ENCODE measurements at regions not wholly inside any gene's neighbourhood (a gene's known extent, or its start where the extent isn't known, plus 50 kb on each side); places are given as distances from the start of the nearest gene placed in this dataset.

GRCh38 chr2:137729305-137729704 is 235.0 kb upstream of the HNMT start:
- no peak for FAIRE-seq
- no peak for DNase-seq (ENCODE audit: low spot score)

DNA sequence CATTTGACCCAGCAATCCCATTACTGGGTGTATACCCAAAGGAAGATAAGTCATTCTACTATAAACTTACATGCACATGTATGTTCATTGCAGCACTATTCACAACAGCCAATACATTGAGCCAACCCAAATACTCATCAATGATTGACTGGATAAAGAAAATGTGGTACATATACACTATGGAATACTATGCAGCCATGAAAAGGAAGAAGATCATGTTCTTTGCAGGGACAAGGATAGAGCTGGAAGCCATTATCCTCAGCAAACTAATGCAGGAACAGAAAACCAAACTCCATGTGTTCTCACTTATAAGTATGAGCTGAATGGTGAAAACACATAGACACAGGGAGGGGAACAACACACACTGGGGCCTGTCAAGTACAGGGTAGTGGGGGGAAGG is 226.7 kb upstream of the HNMT start:
- FAIRE-seq (no peak), DNase-seq (ENCODE audit: low spot score) (no peak)

GRCh38 chr2:137741784-137742362 is 222.4 kb upstream of the HNMT start:
- no peak for DNase-seq (ENCODE audit: low spot score)
- no peak for FAIRE-seq

- DNase-seq (ENCODE audit: low spot score) = no peak
- FAIRE-seq = no peak
Observed at GRCh38 chr2:137747509-137747908, 216.8 kb upstream of the HNMT start.

GRCh38 chr2:137748533-137748932 is 215.7 kb upstream of the HNMT start:
- FAIRE-seq (no peak), DNase-seq (ENCODE audit: low spot score) (no peak)

DNA sequence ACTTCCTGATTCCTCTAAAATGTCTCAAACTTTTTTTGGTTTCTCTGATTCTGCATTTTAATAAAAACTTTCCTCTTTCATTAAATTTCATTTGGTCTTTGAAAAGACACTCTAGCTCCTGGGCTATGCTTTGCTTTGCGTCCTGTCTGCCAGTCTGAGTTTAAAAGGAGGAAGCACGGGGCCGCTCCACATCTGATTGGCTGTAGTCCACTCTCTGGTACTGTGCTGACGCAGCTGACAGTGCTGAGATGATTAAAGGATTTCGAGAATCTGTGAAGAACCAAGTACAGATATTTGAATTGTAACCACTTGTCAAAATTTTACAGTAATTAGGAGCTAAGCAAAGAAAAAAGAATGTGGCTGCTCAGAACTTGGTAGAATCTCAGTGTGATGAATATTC is 199.6 kb upstream of the HNMT start:
- FAIRE-seq (no peak), DNase-seq (ENCODE audit: low spot score) (no peak)

DNA sequence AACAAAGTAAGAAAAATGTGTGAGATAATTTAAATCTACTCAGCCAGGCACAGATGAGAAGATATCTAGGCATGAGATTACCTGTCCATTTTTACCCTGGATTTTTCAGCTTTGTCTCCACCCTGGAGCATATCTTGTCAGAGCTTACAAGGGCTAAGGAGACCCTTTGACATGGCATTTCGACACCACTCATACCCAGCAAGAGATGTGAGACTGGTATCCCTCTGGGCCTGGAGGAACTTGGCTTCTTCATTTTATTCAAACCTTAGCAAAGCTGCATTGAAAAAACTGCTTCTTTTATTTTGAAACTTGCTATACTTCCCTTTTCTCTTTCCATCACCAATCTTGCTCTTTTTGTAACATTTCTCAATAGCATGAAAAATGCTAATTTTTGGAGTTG is 194.9 kb upstream of the HNMT start:
- FAIRE-seq (no peak), DNase-seq (ENCODE audit: low spot score) (no peak)

DNA sequence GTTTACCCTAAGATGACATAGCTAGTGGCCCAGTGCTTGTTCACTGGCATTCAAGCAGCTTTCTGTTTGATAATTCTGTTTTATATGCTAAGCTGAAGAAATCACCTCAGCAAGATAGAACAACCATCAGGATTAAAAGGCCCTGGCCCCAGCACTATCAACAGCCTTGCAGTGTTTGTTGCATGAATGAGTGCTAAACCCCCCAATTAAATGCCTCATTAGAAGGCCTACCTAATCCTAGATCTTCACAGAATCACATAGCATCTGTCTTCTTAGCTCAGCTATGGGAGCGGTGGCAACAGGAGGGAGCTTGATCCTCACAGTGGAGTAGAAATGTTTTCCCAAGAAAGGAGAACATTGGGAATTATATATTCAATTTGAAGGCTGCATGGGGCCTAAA is 194.1 kb upstream of the HNMT start:
- FAIRE-seq (no peak), DNase-seq (ENCODE audit: low spot score) (no peak)

DNA sequence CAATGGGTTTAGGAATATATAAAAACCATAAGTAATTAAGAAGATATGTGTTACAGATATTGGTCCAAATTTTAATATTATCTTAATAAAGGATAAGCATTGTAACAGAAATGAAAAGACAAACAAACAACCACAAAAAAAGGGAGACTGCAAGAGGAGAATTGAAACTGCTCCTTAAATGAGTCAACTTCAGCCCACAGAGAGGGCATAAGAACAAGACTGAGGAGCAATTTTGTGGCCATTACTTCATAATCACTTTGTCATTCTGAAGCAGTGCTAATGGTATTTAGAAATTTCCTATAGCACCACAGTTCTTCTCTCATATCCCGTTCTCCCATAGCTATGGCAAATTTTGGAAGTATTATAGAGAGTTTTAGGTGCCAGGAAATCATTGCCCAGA is 193.2 kb upstream of the HNMT start:
- FAIRE-seq (no peak), DNase-seq (ENCODE audit: low spot score) (no peak)

DNA sequence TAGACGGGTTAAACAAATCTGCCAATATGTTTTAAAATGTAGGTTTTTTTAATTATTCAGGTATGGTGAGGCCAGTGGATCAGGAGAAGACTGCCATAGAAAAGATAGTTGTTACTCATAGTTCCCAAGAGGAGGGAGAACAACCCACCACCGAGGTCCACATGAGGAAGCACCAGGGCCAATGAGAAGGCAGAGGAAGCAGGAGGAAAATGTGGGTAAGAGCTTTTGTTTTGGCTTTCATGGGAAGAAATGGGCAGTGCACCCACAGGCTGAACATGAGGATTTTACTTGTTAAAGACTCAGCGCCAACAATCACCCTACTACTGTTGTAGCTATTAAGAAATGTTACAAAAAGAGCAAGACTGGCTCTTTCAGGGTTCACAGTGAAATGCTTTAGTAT is 191.8 kb upstream of the HNMT start:
- DNase-seq (ENCODE audit: low spot score) = no peak
- no peak for FAIRE-seq

DNA sequence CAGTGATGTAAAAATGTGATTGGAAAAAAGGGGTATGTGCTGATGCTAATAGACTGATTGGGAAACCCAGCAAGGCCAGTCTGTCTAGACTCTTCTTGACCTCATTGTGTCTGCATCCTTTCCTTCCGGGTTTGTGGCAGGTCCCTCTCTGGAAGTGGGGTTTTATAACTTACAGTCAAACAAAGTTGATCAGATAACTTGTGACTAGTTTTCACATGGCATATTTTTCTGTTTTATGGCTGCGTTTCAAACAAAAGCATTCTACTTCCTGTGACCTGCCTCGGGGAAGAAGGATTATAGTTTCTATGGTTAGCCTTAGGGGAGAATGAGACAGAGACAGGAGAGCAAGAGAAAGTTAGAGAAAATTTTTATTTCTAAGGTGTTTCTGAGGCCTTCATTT is 188.7 kb upstream of the HNMT start:
- FAIRE-seq (no peak), DNase-seq (ENCODE audit: low spot score) (no peak)

DNA sequence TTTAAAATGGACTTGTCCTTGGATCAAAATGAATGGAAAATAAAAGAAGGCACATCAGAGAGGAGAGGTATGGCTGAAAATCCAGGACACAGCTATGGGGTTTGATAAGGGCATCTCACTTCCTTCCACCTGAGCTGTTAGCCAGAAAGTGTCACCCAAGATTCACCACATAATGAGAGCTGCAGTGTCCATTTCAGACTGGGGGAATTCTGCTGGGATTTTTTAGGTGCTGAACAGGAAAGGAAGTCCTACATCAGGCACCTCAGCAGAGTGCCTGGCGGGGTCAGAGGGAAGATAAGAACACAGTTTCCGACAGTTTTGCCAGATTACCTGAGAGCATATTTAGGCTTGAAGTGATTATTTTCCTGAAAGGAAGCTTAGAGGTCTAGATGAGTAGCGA is 187.6 kb upstream of the HNMT start:
- no peak for DNase-seq (ENCODE audit: low spot score)
- no peak for FAIRE-seq

DNA sequence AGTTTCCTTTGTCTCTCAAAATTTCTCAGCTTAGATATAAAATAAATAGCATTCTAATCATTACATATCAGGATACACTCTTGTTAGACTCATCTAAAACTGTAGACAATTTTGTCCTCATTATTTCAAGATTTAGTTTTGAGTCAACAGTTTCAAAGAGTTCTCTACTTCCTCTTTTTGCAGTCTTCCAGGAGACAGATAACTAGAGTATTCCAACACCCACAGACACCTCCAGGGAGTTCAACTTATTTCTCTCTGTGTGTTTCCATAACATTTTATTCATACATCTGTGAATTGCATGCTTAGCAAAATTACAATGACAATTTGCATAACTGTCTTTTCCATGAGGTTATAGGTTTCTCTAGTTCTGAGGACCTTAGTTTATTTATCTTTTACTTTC is 166.6 kb upstream of the HNMT start:
- DNase-seq (ENCODE audit: low spot score) = no peak
- no peak for FAIRE-seq

DNA sequence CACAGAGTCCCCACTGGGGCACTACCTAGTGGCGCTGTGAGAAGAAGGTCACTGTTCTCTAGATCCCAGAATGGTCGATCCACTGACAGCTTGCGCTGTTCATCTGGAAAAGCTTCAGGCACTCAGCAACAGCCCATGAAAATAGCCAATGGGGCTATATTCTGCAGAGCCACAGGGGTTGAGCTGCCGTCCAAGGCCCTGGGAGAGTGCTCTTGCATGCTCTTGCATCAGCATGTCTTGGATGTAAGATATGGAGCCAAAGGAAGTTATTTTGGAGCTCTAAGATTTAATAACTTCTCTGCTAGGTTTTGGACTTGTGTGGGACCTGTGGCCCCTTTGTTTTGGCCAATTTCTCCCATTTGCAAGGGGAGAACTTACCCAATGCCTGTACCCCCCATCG is 164.7 kb upstream of the HNMT start:
- DNase-seq (ENCODE audit: low spot score) (no peak), FAIRE-seq (no peak)

DNA sequence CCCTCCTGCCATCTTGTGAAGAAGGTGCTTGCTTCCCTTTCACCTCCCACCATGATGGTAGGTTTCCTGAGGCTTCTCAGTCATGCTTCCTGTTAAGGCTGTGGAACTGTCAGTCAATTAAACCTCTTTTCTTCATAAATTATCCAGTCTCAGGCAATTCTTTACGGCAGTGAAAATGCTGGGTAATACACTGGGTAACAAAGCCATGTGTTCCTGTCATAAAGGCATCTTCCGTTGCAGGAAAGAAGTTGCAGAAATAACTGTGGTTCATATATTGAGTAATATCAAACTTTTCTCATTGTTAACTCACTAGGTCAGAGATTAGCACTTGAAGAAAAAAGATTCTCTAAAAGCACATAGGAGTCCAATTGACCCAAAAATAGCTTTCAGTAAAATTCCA is 163.9 kb upstream of the HNMT start:
- FAIRE-seq (no peak), DNase-seq (ENCODE audit: low spot score) (no peak)

DNA sequence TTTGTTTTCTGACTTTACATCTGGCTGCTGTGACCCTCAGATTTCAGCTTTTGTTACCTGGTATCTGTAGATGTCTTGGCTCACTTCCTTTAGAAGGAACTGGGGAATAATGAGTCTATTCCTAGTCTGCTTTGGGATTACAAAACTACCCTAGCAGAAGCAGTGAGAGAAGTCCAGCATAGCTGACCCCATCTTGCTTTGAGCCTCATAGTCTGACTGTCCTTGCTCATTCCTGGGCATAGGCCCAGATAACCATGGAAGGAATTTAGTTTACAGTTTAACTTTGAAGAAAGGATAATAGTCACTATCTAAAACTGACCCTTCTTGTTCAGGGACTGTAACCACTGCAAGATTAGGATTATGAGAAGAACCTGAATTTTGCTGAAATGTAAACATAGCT is 163.0 kb upstream of the HNMT start:
- DNase-seq (ENCODE audit: low spot score) = no peak
- no peak for FAIRE-seq

GRCh38 chr2:137802038-137802437 is 162.2 kb upstream of the HNMT start:
- no peak for DNase-seq (ENCODE audit: low spot score)
- FAIRE-seq = no peak

DNA sequence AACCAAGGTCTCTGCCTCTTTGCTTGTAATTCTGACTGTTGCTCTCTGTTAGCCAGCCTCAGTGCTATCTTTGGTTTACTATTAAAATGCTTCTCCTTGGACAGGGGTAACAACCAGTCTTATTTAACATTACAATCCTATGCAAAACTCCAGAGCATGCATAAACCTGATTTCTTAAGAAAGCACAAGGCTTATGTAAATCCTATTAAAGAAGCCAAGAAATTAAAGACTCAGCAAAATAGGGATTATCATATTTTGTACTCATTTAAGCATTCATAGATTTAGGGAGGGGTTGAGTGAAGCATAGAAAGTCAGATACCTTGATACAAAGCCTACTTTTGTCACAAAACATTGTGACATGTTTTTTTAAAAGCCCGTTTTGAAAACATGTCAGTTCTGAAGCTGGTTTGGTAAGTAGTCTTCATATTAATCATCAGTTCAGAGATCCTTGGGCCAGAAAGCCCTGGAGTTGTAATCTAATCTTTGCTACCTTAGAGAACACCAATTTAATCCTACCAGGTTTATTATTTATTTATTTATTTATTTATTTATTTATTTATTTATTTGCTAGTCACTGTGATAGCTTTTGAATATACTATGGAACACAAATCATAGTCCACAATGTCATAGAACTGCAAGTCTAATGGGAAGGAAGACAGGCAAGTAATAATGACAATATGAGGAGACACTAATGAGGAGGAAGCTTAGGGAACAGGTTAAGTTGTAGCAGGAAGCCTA is 158.0 kb upstream of the HNMT start:
- DNase-seq (ENCODE audit: low spot score) (no peak), FAIRE-seq (no peak)

GRCh38 chr2:137809252-137809651 is 155.0 kb upstream of the HNMT start:
- no peak for DNase-seq (ENCODE audit: low spot score)
- FAIRE-seq = no peak

DNA sequence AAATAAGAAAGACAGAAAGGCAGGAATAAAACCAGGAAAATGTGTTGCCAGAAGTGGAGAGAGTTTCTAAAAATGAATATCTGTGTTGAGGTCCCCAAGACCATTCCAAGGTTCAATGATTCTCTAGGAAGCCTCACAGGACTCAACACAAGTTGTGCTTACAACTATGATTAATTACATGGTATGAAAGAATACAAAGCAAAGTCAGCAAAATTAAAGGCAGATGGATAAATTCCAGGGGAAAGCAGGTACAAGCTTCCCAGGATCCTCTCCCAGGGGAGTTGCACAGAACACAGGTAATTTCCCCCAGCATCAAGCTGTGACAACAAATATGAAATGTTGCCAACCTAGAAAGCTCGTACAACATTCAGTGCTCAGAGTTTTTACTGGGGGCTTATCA is 154.4 kb upstream of the HNMT start:
- no peak for DNase-seq (ENCODE audit: low spot score)

DNA sequence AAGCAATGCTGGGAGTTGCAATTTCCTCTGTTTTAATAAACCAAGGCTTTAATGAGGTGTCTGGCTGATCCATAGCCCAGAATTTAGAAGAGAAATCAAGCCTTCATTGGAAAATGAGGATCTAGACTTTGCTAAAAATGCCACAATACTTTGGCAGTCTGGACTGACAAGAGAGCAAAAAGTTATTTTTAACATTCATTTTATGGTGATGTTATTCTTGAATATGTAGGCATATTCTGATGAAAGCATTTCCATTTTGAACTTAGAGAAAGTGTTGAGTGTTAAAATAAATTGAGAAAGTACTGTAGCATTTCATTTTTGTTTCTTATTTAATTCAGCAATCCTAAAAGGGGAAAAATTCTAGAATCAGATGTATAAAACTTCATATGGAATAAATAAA is 151.8 kb upstream of the HNMT start:
- DNase-seq (ENCODE audit: low spot score) = no peak
- no peak for FAIRE-seq

More for the DNA sequence above, 154.4 kb upstream of the HNMT start:
- no peak for FAIRE-seq

DNA sequence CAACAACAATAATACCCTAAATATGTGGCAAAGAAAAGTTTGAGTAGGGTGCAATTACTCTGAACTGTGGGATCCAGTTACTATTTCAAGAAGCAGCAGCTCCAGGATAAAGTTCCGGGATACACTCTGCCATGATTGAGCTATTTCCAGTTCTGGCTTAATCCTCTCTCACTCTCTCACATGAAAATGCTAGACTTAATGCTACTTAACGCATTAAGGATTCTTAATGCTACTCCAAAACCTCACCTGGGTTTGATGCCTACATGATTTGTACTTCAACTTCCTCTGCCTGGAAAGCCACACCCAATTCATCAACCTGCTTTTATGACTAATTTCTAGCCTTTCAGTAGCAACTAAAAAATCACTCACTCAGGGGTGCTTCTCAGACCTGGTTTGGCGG is 151.1 kb upstream of the HNMT start:
- DNase-seq (ENCODE audit: low spot score) = no peak
- no peak for FAIRE-seq

GRCh38 chr2:137817058-137817457 is 147.2 kb upstream of the HNMT start:
- no peak for FAIRE-seq
- DNase-seq (ENCODE audit: low spot score) = no peak

DNA sequence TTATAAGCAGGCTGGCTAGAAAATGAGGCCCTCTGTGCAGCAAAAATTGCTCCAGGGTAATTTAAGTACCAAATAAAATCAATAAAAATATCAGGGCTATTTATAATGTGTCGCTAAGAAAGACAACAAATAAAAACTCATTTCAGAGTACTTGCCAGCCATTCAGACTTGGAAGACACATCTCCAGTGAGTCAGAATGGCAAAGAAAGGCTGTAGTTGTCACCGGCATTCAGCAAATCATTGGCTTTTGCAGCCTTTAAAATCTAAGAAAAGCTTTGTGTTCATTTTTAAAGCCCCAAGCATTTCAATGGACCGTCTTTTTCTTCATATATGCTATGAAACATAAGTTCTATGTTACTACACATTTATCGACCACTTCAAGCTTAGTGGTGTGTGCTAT is 141.1 kb upstream of the HNMT start:
- DNase-seq (ENCODE audit: low spot score) (no peak), FAIRE-seq (no peak)

All from urothelium cell line (cell line).